ENCODE measurements at regions not wholly inside any gene's neighbourhood (a gene's known extent, or its start where the extent isn't known, plus 50 kb on each side); places are given as distances from the start of the nearest gene placed in this dataset.
A peak's percentile ranks its signal among the peaks of the same experiment; 100 is the strongest.

- DNase-seq, result no peak
Observed at GRCh38 chr3:177569193-177569592, 371.9 kb upstream of the TBL1XR1 start.

DNA sequence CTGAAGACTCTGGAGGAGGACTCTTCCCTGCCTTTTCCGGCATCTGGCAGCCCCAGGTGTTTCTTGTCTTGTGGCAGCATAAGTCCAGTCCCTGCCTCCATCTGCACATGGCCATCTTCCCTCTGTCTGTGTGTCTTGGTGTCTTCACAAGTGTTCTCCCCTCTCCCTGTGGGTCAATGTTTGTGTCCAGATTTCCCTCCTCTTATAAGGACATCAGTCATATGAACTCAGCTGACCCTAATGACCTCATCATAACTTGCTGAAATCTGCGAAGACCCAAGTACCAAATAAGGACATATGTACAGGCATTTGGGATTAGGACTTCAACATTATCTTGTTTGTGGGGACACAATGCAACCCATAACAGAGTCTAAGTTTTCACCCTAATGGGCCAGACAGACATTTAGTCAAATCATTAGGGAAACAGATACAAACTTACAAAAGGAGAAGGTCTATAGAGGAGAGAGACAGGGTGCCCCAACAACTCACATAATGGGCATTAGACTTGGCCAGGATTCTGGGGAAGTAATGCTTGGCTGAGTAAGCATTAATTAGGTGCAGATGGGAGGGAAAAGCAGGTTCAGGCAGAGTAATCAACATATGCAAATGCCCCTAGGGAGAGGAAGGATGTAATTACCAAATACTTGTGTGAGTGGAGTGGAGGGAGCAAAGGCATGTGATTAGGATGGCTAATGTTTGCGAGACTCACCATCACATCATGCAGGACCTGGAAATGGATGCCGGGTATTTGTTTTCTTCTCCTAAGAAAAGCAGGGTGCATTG lies 372.8 kb upstream of the TBL1XR1 start:
- DNase-seq, result no peak

DNA sequence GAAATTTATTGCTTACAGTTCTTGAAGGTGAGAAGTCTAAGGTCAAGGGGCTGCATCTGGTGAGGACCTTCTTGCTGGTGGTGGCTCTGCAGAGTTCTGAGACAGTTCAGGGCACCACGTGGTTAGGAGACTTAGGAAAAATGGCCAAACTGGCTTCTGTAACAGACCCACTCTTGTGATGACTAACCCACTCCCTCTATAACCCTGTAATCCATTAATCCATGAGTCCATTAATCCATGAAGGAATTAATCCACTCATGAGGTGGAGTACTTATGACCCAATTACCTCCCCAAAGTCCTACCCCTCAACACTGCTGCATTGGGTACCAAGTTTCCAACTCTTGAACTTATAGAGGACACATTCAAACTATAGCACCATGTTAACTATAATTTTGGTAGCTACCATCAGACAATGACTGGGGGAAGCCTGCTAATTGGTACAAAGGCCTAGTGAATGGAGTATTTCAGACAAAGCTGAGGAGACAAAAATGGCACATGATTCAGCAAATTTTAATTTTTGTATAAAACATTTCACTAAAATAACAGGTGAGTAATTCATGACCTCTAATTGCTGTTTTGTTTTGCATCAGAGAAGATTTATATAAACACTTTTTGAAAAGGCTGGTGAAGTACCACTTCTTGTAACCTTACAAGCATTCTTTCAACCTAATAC lies 374.1 kb upstream of the TBL1XR1 start:
- DNase-seq, result no peak

DNA sequence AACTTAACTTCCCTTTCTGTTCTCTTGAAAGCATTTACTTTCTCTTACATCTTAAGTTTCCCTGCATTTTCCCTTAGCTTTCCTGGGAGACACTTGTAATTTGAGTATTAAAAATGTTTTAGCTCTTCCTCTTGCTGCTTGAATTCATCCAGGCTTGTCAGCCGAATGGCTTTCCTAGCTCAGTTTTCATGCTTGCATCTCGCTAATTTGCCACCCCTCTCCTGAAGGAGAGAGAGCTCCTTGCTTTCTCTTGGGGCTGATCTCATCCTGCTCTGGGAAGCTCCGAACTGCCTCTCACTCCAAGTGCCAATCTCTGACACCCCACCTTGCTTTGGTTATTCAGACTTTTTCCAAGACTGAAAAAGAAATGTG lies 374.6 kb upstream of the TBL1XR1 start:
- no peak for DNase-seq

DNA sequence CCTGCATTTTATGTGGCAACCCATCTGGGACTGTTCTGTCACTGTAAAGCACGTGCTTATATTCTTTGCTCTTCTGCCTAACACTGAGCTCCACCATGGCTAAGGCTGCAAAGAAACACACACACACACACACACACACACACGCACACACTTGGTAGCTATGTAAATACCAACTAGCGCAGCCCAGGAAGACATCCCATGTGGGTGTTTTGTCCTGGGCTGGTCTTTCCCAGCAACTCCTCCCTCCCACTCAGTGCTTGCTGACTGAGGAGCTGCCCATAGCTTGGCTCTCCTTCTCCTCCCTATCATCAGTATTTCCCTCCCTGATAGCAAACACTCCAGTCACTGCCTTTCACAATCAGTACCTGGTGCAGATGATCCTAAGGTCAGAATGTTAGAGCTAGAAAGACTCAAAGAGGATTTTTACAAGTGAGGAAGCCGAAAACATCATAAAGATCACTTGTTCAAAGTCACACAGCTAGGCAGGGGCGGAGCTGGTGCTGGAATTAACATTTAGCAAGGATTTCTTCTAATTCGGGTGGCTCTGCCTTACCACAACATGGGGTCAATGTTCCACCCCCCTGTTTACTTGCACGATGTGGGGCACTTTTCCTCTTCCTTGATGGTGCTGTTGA lies 377.1 kb upstream of the TBL1XR1 start:
- DNase-seq, result no peak

DNA sequence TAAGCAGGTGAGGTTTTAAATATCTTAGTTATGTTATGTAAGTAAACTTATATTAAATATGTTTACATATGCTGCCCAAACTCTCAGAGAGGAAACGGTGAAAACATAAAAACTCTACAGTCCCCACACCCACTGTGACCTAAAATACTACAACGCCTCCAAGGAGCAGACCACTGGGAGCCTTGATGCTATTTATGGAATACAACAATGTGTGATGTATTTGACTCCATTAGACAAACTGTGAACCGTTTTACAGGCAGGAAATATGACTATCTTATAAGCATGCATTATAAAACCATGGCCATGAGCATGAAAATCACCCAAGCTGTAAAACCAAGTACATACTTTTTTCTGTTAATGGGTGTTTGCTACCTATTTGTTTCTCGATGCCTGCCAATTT lies 379.5 kb upstream of the TBL1XR1 start:
- DNase-seq, result no peak

DNA sequence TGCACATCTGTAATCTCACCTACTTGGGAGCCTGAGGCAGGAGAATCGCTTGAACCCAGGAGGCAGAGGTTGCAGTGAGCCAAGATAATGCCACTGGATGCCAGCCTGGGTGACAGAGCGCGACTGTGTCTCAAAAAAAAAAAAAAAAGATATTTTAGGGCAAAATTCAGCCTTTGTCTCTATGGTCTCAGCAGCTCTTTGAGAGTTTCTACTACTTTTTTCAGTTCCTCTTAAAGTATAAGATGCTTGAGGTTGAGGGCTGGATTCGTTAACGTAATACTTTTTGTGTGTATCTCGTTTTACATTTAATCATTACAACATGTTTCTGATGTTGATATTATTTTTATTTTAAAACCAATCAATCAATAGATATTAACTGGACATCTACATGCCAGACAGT lies 381.2 kb upstream of the TBL1XR1 start:
- DNase-seq, result no peak

DNA sequence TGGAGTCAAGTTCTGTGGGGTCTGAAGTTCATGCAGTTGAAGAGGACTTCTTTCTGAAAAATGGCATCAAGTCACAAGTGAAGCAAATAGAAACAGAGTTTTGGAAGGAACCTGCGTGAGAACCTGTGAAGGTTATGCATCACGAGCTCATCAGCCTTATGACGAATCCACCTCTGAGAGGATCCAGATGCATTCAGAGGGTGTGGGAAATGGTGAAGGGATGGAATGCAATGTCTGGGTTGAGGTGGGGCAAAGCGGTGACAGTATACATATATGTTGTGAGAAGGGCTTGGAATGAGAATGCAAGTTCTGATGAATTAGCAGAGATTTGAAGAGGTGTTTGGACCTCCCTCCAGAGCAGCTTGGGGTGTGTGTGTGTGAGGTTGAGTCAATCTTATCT lies 382.1 kb upstream of the TBL1XR1 start:
- DNase-seq, result no peak

DNA sequence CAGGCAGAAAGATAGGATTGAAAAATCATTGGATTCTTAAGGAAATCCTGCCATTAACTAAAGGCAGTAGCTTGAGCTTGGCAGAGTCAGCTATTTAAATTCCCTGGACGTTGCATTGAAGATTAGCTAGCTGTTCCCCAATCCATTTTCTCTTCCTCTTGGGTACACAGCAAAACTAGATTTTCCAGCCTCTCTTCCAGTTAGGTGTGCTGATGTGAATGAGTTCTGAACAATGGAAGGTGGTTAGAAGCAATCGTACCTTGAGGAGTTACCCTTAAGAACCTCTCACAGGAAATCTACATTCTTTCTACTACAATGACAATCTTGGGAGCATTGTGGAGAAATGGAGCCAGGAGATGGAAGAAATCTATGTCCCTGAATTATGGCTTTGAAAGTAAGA lies 383.2 kb upstream of the TBL1XR1 start:
- DNase-seq, result no peak

DNA sequence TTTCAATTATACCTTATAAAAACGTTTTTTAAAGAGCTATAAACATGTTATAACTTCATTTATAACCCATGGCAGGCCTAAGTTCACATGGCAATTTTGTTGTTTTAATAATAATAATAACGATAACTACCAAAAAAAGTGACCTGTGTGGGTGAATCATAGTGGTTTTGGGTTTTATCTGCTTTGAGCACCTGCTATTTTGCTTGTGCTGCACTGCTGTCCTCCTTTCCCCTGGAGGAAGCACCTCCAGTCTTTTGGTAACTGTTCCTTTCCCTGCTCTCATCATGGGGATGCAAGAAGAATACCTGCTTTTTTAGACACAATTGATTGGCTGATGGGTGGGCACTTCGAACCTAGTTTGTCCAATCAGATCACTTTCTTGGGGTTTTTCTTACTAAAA lies 388.0 kb upstream of the TBL1XR1 start:
- DNase-seq, result no peak

DNA sequence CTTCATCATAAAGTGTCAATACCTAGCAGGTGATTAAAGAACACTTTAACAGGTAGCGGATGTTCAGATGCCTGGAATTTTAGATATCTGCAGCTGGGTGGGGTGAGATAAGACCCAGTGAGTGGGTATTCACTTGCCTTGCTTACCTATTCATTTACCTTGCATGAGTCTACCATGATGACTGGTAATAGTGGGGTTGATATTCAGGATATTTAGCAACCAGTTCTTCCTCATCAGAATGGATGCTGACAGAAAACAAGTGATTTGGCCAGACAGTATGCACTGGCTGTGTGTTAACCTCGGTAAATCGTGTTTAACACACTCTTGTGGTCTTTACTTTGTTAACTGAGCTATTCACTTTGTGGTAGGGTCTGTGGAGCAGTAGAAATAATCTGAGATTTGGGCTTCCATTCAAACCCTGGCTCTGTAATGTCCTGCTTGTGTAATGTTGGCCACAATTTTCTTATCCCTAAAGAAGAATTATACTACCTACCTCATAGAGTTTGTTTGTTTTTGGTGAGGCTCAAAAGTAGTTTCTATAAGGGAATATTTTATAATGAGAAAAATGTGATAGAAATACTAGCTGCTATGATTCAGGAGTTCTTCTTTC lies 391.9 kb upstream of the TBL1XR1 start:
- DNase-seq, result no peak

GRCh38 chr3:177589911-177590381 lies 392.7 kb upstream of the TBL1XR1 start:
- peak; percentile 46 for DNase-seq

DNA sequence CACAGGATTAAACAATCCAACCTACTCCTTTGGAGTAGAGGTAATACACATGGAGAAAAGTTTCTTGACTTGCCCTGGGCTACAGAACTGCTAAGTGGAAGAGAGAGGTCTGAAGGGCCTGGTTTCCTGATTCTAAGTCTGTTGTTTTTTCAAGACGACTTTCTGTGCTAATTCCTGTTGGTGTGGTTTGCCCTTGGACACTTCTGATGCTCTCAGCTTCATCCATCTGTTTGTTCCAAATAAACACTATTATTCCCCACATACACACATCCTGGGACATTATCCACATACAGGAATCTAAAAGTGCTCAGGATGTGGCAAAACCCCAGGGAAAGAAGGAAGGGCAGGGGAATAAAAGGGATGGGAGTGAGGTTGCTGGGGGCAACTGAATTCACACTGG lies 393.5 kb upstream of the TBL1XR1 start:
- DNase-seq, result no peak

GRCh38 chr3:177591379-177591778 lies 394.1 kb upstream of the TBL1XR1 start:
- no peak for DNase-seq

- DNase-seq, result no peak
Observed at GRCh38 chr3:177594096-177594495, 396.8 kb upstream of the TBL1XR1 start.

DNA sequence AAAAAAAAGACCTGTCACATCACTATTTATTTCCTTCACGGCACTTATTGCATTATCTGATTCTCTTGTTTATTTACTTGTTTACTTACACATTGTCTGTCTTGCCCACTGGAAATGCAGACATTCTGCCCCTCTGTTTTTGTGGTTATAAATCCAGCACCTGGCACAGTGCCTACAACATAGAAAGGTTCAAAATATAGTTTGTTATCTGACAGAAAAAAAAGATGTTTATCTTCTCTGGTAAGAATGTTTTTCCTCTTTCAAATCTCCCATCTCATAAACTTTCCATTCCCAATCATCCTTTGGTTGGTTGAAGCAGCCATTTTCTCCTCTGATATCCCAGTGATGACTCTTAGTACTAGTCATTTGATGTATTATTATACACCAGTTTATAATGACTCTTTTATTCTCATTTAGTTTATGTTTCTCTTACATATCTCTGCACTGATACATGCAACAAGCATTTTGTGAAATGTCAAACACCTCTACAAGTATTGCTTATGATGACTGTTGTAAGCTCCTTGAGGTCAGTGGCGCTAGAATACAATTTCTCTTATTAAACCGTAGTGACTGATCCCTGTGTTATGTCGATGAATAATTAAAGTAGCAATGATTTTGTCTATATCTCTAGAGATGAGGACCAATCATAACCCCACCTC lies 398.4 kb upstream of the TBL1XR1 start:
- DNase-seq, result no peak

DNA sequence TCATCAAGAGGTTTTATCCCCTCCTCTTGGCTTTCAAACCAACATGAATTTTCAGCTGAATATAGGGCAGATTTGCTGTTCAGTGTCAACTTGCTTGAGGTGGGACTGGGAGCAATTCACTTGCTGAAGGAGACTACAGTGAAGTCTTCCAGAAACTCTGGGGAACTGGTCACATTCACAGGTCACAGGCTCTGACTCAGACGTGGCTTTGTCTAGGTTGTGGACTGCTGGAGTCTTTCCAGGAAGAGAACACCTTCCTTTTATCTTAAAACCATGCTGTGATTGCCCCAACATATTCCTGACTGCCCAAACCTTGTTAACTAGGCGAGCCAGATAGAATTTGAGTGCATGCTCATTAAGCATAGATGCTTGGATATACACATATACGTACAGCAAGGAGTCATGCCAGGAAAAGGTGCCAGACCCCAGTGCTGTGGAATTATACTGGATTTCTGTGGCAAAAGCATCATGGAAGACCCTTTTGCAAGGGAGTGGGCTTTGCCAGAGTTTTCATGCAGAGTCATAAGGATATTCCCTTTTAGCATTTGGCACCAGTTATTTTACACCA lies 399.1 kb upstream of the TBL1XR1 start:
- peak; percentile 46 for DNase-seq

DNA sequence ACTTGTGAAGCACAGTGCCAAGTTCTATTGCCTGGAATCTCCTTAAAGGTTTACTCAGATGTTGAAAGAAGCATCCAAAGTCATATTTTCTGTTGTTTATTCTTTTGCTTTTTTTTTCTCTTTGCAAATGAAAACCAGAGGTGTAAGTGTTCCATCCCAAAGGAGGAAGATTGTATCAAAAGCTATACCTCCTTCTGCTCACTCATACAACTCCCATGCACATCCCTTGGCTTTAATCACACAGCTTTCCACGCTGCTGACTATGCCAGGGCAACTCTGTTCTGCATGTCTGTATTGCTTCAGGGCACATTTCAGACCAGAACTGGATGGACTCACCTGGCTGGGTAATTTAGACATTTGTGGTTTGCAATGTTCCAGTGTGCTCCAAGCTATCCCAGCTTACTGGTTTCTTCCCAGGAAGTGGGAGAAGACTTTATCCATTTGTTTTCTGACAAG lies 399.6 kb upstream of the TBL1XR1 start:
- DNase-seq, result no peak

GRCh38 chr3:177597311-177598096 lies 400.2 kb upstream of the TBL1XR1 start:
- peak; percentile 83 for DNase-seq

GRCh38 chr3:177598097-177598833 lies 401.0 kb upstream of the TBL1XR1 start:
- DNase-seq, result no peak
